ENCODE measurements at regions not wholly inside any gene's neighbourhood (a gene's known extent, or its start where the extent isn't known, plus 50 kb on each side); places are given as distances from the start of the nearest gene placed in this dataset.

GRCh38 chr3:162029736-162030135 lies 533.1 kb downstream of the OTOL1 start:
- no peak overlapping the region for H3K27ac ChIP-seq (ENCODE audit: low read depth, low read length)
- no peaks in the 10 kb centered on the region for H3K27me3 ChIP-seq (ENCODE audit: insufficient read depth, low read length)
- ATAC-seq (no peak), DNase-seq (ENCODE audit: low read depth, low spot score) (no peak)
- no peaks in the 10 kb centered on the region for H4K20me1 ChIP-seq (ENCODE audit: insufficient read depth)
- intact Hi-C loops (cut with micrococcal nuclease): no loop called here
- H2AFZ ChIP-seq (ENCODE audit: low read depth, low read length, poor library complexity, severe bottlenecking): no peak overlapping the region
- no peak overlapping the region for H3K4me3 ChIP-seq (replicated peaks in 1 of 2; ENCODE audit: low read depth in 1 of 2, low read length in 2 of 2)
- CTCF ChIA-PET: no interaction called here
- H3K9me3 ChIP-seq (ENCODE audit: control insufficient read depth in 1 of 2, insufficient read depth in 1 of 2, low read depth in 1 of 2, low read length in 2 of 2): no peaks in the 10 kb centered on the region
- TF ChIP-seq ELF1 (IDR thresholded peaks at IDR 0.05; ENCODE audit: borderline replicate concordance, low read depth): no peak
- TF ChIP-seq, protein P1, sequence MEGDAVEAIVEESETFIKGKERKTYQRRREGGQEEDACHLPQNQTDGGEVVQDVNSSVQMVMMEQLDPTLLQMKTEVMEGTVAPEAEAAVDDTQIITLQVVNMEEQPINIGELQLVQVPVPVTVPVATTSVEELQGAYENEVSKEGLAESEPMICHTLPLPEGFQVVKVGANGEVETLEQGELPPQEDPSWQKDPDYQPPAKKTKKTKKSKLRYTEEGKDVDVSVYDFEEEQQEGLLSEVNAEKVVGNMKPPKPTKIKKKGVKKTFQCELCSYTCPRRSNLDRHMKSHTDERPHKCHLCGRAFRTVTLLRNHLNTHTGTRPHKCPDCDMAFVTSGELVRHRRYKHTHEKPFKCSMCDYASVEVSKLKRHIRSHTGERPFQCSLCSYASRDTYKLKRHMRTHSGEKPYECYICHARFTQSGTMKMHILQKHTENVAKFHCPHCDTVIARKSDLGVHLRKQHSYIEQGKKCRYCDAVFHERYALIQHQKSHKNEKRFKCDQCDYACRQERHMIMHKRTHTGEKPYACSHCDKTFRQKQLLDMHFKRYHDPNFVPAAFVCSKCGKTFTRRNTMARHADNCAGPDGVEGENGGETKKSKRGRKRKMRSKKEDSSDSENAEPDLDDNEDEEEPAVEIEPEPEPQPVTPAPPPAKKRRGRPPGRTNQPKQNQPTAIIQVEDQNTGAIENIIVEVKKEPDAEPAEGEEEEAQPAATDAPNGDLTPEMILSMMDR (IDR thresholded peaks at IDR 0.05 in 2 of 3, conservative IDR thresholded peaks at IDR 0.05 in 1 of 3; ENCODE audit: borderline replicate concordance in 1 of 3, insufficient read depth in 1 of 3, low read depth in 2 of 3, low read length in 2 of 3): no peak
- TF ChIP-seq ZNF274 (IDR thresholded peaks at IDR 0.05; ENCODE audit: low read depth, low read length): no peak
- TF ChIP-seq ZBTB33 (IDR thresholded peaks at IDR 0.05; ENCODE audit: extremely low read depth, insufficient replicate concordance, low read length): no peak
- no peak for TF ChIP-seq CEBPB (IDR thresholded peaks at IDR 0.05; ENCODE audit: low read depth)
- TF ChIP-seq, protein P2, sequence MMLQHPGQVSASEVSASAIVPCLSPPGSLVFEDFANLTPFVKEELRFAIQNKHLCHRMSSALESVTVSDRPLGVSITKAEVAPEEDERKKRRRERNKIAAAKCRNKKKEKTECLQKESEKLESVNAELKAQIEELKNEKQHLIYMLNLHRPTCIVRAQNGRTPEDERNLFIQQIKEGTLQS (IDR thresholded peaks at IDR 0.05): no peak
- TF ChIP-seq TCF7L2 (IDR thresholded peaks at IDR 0.05; ENCODE audit: borderline replicate concordance, extremely low read depth, insufficient read depth, insufficient read length): no peak
- TF ChIP-seq ZFX (IDR thresholded peaks at IDR 0.05): no peak
- TF ChIP-seq MAX (IDR thresholded peaks at IDR 0.05): no peak
- TF ChIP-seq YY1 (IDR thresholded peaks at IDR 0.05; ENCODE audit: extremely low read depth, insufficient replicate concordance, low read depth, low read length): no peak
- TF ChIP-seq SIN3A (IDR thresholded peaks at IDR 0.05; ENCODE audit: low read depth): no peak
- TF ChIP-seq EZH2phosphoT487 (IDR thresholded peaks at IDR 0.05; ENCODE audit: borderline replicate concordance): no peak
- no peak for TF ChIP-seq SRF (IDR thresholded peaks at IDR 0.05; ENCODE audit: low read depth)
- no peak for TF ChIP-seq EZH2 (IDR thresholded peaks at IDR 0.05)
- H3K9ac ChIP-seq (ENCODE audit: low read length): no peak overlapping the region
- RAD21 ChIA-PET (ENCODE audit: low non-redundant PET in 1 of 2, low total read pairs in 2 of 2, uncharacterized antibody in 2 of 2, unreplicated experiment in 2 of 2): no interaction called here
- no peaks in the 10 kb centered on the region for H3K36me3 ChIP-seq (ENCODE audit: control insufficient read depth in 1 of 2, insufficient read depth in 2 of 2, low read length in 2 of 2)
- no peaks in the 10 kb centered on the region for H3K9me2 ChIP-seq (ENCODE audit: insufficient read depth)
- no peaks in the 10 kb centered on the region for H3K79me2 ChIP-seq (ENCODE audit: insufficient read depth, low read length)
- no peaks in the 10 kb centered on the region for H3K4me1 ChIP-seq (ENCODE audit: control insufficient read depth in 1 of 2, insufficient read depth in 2 of 2, low read length in 2 of 2)
- no TSS peak for BruUV-seq (replicated peaks)
- POLR2A ChIA-PET: no interaction called here
- H3K4me2 ChIP-seq (ENCODE audit: low read length): no peak overlapping the region

All from HCT116 (cell line).